BLaER1 (cell line): ENCODE measurements at regions not wholly inside any gene's neighbourhood (a gene's known extent, or its start where the extent isn't known, plus 50 kb on each side); places are given as distances from the start of the nearest gene placed in this dataset.

Experiments
- H3K27ac ChIP-seq: shearing (Covaris generic); formaldehyde crosslinking; 2 replicates; pipeline ENCODE4 v1.8.1; 2022
- H3K27me3 ChIP-seq: shearing (Covaris generic); formaldehyde crosslinking; 2 replicates; pipeline ENCODE4 v1.8.1; 2022
- H3K36me3 ChIP-seq: shearing (Covaris generic); formaldehyde crosslinking; 2 replicates; pipeline ENCODE4 v1.8.1; 2022
- H3K4me1 ChIP-seq: shearing (Covaris generic); formaldehyde crosslinking; 2 replicates; pipeline ENCODE4 v1.8.1; 2022
- H3K4me2 ChIP-seq: shearing (Covaris generic); formaldehyde crosslinking; 2 replicates; pipeline ENCODE4 v1.8.1; 2022
- H3K4me3 ChIP-seq: shearing (Covaris generic); formaldehyde crosslinking; 2 replicates; pipeline ENCODE4 v1.8.1; 2022
- H3K9ac ChIP-seq: shearing (Covaris generic); formaldehyde crosslinking; 2 replicates; pipeline ENCODE4 v1.8.1; 2022
- H3K9me3 ChIP-seq: shearing (Covaris generic); formaldehyde crosslinking; 2 replicates; pipeline ENCODE4 v1.8.1; 2022
- H4K20me1 ChIP-seq: shearing (Covaris generic); formaldehyde crosslinking; 2 replicates; pipeline ENCODE4 v1.8.1; 2022
- Cebpa-rat ChIP-seq: shearing (Covaris generic); IDR thresholded peaks from 2 replicates; pipeline ENCODE4 v1.8.1; 2022

DNA sequence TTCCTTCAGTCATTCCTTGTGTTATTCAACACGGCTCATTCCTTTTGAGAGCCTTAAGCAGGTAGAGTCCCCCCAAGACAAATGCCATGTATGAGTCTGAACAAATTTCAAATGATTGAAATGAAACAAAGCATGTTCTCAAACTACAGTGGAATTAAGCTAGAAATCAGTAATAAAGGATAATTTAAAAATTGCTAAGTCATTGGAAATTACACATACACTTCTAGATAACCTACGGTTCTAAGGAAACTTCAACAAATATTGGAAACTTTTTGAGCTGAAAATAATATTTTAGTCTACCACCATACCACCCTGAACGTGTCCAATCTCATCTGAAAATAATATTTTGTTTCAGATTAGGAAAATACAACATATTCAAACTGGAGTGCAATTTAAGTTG, 71.8 kb upstream of the UGP2 start:
- no peaks in the 10 kb centered on the region for H4K20me1 ChIP-seq
- no peak overlapping the region for H3K9ac ChIP-seq
- H3K9me3 ChIP-seq: peaks cover 14% of the 10 kb centered on the region; the same call in 1 of the 2 replicates
- no peak overlapping the region for H3K27ac ChIP-seq
- no peak overlapping the region for H3K4me2 ChIP-seq
- H3K36me3 ChIP-seq: no peaks in the 10 kb centered on the region
- no peaks in the 10 kb centered on the region for H3K27me3 ChIP-seq
- TF ChIP-seq Cebpa-rat: no peak
- H3K4me1 ChIP-seq: no peaks in the 10 kb centered on the region
- H3K4me3 ChIP-seq: no peak overlapping the region

DNA sequence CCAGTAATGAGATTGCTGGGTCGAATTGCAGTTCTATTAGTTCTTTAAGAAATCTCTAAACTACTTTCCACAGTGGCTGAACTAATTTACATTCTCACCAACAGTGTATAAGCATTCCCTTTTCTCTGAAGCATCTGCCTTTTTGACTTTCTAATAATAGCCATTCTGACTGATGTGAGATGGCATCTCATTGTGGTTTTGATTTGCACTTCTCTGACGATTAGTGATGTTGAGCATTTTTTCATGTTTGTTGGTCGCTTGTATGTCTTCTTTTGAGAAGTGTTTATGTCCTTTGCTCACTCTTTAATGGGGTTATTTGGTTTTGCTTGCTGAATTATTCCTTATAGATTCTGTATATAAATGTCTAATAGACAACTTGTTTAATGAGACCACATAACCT, 69.6 kb upstream of the UGP2 start:
- no peak overlapping the region for H3K9ac ChIP-seq
- H3K4me3 ChIP-seq: no peak overlapping the region
- H3K9me3 ChIP-seq: peaks cover 8% of the 10 kb centered on the region; the same call in 1 of the 2 replicates
- H3K27ac ChIP-seq: no peak overlapping the region
- no peak for TF ChIP-seq Cebpa-rat
- no peaks in the 10 kb centered on the region for H3K27me3 ChIP-seq
- no peaks in the 10 kb centered on the region for H3K36me3 ChIP-seq
- H3K4me2 ChIP-seq: no peak overlapping the region
- no peaks in the 10 kb centered on the region for H4K20me1 ChIP-seq
- no peaks in the 10 kb centered on the region for H3K4me1 ChIP-seq

DNA sequence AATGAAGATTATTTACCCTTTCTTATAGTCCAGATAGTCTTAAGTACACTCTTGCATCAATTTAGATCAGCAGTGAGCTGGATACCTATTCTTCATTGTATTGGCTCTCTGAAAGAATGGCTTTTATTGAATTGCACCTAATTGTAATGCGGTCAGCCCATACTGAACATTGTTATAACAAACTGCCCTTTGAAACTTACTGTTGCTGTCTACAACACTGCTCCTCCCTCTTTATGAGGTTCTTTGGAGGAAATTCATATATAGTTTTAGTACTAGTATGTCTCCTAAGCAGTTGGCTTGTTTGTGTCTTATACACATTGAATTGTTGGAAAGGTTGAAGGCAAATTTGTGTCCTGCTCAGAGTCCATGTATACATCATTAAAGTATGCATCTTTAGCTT, 66.5 kb upstream of the UGP2 start:
- Histone ChIP-seq H3K4me1 (no peaks in the 10 kb centered on the region), H3K27me3 (no peaks in the 10 kb centered on the region), H3K4me3 (no peak overlapping the region), H3K36me3 (no peaks in the 10 kb centered on the region), H3K9me3 (no peaks in the 10 kb centered on the region), H3K27ac (no peak overlapping the region), H3K9ac (no peak overlapping the region), H3K4me2 (no peak overlapping the region), H4K20me1 (no peaks in the 10 kb centered on the region)
- no peak for TF ChIP-seq Cebpa-rat

DNA sequence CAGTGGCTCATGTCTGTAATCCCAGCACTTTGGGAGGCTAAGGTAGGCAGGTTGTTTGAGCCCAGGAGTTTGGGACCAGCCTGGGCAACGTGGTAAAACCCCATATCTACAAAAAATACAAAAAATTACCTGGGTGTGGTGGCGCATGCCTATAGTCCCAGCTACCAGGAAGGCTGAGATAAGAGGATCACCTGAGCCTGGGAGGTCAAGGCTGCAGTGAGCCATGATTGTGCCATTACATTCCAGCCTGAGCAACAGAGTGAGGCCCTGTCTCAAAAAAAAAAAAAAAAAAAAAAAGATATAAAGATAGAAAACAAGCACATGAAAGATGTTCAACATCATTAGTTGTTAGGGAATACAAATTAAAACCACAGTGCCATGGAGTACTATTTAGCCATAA, 65.3 kb upstream of the UGP2 start:
- Histone ChIP-seq H3K9ac (no peak overlapping the region), H3K36me3 (no peaks in the 10 kb centered on the region), H4K20me1 (no peaks in the 10 kb centered on the region), H3K27me3 (no peaks in the 10 kb centered on the region), H3K4me1 (no peaks in the 10 kb centered on the region), H3K4me3 (no peak overlapping the region), H3K27ac (no peak overlapping the region), H3K4me2 (no peak overlapping the region), H3K9me3 (no peaks in the 10 kb centered on the region)
- no peak for TF ChIP-seq Cebpa-rat

DNA sequence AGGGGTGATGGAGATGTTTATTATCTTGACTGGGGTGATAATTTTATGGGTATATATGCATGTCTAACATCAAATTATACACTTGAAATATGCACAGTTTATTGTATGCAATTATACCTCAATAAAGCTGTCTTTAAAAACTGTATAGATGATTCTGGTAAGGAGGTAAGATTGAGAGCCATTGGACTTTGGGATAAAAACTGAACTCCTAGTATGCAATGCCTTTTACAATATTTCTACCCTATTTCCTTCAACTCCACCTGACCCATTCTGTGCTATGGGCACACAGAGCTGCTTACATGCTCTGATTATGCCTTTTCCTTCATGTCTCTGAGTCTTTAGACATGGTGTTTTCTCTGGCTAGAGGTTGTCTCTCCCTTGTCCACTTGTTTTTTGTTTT, 63.9 kb upstream of the UGP2 start:
- H3K4me2 ChIP-seq: no peak overlapping the region
- no peaks in the 10 kb centered on the region for H3K36me3 ChIP-seq
- no peaks in the 10 kb centered on the region for H3K9me3 ChIP-seq
- H3K27me3 ChIP-seq: no peaks in the 10 kb centered on the region
- no peaks in the 10 kb centered on the region for H4K20me1 ChIP-seq
- H3K27ac ChIP-seq: no peak overlapping the region
- TF ChIP-seq Cebpa-rat: no peak
- H3K9ac ChIP-seq: no peak overlapping the region
- no peaks in the 10 kb centered on the region for H3K4me1 ChIP-seq
- H3K4me3 ChIP-seq: no peak overlapping the region

DNA sequence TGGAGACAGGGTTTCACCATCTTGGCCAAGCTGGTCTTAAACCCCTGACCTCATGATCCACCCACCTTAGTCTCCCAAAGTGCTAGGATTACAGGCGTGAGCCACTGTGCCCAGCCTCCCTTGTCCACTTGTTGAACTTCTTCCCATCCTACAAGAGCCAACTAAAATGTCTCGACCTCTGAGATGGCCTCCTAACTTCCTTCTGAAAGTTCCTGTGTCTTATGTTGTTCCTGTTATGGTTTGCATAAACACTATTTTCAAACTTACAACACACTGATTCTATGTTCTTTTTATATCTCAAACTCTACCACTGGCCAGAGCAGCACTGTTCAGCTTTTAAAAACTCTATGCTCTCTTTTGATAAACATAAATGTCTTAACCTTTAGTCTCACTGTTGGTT, 63.3 kb upstream of the UGP2 start:
- TF ChIP-seq Cebpa-rat: no peak
- Histone ChIP-seq H3K9me3 (no peaks in the 10 kb centered on the region), H4K20me1 (no peaks in the 10 kb centered on the region), H3K4me1 (no peaks in the 10 kb centered on the region), H3K36me3 (no peaks in the 10 kb centered on the region), H3K4me3 (no peak overlapping the region), H3K27ac (no peak overlapping the region), H3K27me3 (no peaks in the 10 kb centered on the region), H3K4me2 (no peak overlapping the region), H3K9ac (no peak overlapping the region)

DNA sequence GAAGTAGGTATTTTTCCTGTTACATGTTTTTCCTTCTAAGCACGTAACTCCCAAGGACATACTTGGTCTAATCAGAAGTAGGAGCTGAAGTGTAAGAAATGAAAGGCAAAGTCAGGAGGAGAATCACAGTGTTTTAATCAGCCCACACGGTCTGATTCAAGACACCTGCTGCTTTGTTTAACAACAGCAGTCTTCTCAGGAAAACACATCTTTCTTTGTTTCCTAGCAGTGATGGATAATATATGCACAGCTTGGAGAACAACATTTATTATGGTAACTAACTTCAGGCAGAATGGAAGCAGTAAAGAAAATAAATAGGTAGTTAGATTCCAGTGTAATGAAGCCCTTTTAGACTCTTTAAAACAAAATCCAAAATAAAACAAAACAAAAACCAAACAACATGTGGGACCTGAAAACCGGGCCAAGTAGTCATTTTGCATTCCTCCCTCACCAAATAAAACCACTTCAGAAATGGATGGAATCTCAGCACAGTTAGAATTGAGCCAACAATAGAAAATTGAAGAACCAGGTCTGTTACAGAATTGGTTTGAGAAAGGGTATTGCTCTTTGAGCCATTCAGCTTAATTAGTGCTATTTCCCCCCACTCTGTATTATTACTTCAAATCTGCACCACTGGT, 61.1 kb upstream of the UGP2 start:
- H3K4me3 ChIP-seq: no peak overlapping the region
- H3K9ac ChIP-seq: no peak overlapping the region
- H4K20me1 ChIP-seq: no peaks in the 10 kb centered on the region
- H3K36me3 ChIP-seq: no peaks in the 10 kb centered on the region
- no peaks in the 10 kb centered on the region for H3K4me1 ChIP-seq
- no peak overlapping the region for H3K4me2 ChIP-seq
- no peak for TF ChIP-seq Cebpa-rat
- H3K27ac ChIP-seq: no peak overlapping the region
- H3K9me3 ChIP-seq: no peaks in the 10 kb centered on the region
- H3K27me3 ChIP-seq: no peaks in the 10 kb centered on the region

DNA sequence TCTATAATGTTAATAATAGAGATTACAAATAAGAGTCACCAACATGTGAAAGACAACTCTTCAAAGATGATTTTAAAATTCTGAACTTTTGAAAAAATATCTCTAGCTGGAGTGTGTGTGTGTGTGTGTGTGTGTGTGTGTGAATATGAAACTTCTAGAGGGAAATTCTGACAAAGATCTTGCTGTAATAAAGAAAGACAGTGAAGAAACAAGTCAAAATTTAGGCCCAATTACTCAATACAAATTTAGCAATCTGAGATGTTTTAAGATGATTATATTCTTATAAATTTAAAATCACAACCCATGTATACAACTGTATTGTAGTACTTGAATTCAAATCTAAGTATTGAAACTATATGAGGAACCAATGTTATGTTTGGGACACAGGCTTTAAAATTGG, 57.2 kb upstream of the UGP2 start:
- Histone ChIP-seq H3K4me3 (no peak overlapping the region), H3K9me3 (no peaks in the 10 kb centered on the region), H3K9ac (no peak overlapping the region), H3K36me3 (no peaks in the 10 kb centered on the region), H3K4me1 (no peaks in the 10 kb centered on the region), H3K27ac (no peak overlapping the region), H4K20me1 (no peaks in the 10 kb centered on the region), H3K4me2 (no peak overlapping the region), H3K27me3 (no peaks in the 10 kb centered on the region)
- no peak for TF ChIP-seq Cebpa-rat

DNA sequence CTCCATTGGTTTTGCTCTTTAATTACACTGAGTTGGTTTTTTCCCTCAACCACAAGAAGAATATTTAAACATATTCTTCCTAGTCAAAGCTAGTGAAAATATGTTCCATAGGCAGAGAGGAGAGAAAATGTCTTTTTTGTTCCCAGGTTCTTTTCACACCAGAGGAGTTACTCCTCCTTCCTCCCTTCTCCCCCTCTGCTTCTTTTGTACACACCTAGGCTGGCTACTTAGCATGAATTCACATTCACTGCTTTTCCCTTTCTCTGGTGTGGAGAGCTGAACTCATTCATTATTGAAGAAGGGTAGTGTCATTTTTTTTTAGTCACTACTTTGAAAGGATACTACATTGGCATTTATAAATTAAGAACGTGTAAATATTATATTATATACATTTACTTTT, 56.6 kb upstream of the UGP2 start:
- no peaks in the 10 kb centered on the region for H4K20me1 ChIP-seq
- H3K9me3 ChIP-seq: no peaks in the 10 kb centered on the region
- H3K27ac ChIP-seq: no peak overlapping the region
- no peaks in the 10 kb centered on the region for H3K4me1 ChIP-seq
- no peak overlapping the region for H3K9ac ChIP-seq
- no peaks in the 10 kb centered on the region for H3K36me3 ChIP-seq
- no peaks in the 10 kb centered on the region for H3K27me3 ChIP-seq
- no peak overlapping the region for H3K4me2 ChIP-seq
- no peak for TF ChIP-seq Cebpa-rat
- H3K4me3 ChIP-seq: no peak overlapping the region

DNA sequence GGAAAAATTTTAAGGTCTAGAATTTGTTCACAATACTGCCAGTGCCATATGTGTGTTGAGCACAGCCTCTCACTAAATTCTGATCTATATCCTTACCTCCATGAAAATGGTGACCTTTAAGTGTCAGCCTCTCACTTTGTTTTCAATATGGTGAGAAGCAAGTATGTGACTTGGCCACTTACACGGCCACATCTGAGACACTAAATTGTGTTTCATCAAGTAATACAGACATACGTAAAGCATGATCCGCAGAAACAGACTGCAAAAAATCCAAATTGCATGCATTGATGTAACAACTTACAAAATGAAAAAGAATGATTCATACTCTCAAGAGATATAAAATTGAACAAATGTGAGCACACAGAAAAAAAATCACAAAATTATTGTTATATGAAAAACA, 55.2 kb upstream of the UGP2 start:
- Histone ChIP-seq H3K9ac (no peak overlapping the region), H3K9me3 (no peaks in the 10 kb centered on the region), H3K4me1 (no peaks in the 10 kb centered on the region), H3K36me3 (no peaks in the 10 kb centered on the region), H4K20me1 (no peaks in the 10 kb centered on the region), H3K4me2 (no peak overlapping the region), H3K4me3 (no peak overlapping the region), H3K27me3 (no peaks in the 10 kb centered on the region), H3K27ac (no peak overlapping the region)
- no peak for TF ChIP-seq Cebpa-rat

DNA sequence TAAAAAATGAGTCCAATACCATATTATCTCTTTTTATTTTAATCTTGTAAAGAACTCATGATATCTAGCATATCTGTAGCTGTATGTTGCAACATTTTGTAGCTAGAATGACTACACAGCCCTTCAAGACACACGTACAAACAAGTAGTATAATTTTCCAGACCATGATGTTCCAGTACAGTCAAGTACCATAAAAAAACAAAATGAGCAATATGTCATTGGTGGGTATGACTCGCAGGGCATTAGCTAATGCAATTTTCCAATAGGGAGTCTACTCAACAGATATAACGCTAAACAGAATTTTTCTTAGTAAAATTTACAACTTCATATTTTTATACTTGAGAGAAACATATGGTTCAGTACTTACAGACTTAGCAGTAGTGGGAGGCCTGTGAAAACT, 53.6 kb upstream of the UGP2 start:
- no peaks in the 10 kb centered on the region for H4K20me1 ChIP-seq
- H3K4me2 ChIP-seq: no peak overlapping the region
- no peak overlapping the region for H3K27ac ChIP-seq
- no peak overlapping the region for H3K9ac ChIP-seq
- no peaks in the 10 kb centered on the region for H3K27me3 ChIP-seq
- no peaks in the 10 kb centered on the region for H3K36me3 ChIP-seq
- no peaks in the 10 kb centered on the region for H3K4me1 ChIP-seq
- H3K4me3 ChIP-seq: no peak overlapping the region
- no peak for TF ChIP-seq Cebpa-rat
- H3K9me3 ChIP-seq: no peaks in the 10 kb centered on the region
